ENCODE measurements at regions not wholly inside any gene's neighbourhood (a gene's known extent, or its start where the extent isn't known, plus 50 kb on each side); places are given as distances from the start of the nearest gene placed in this dataset.

DNA sequence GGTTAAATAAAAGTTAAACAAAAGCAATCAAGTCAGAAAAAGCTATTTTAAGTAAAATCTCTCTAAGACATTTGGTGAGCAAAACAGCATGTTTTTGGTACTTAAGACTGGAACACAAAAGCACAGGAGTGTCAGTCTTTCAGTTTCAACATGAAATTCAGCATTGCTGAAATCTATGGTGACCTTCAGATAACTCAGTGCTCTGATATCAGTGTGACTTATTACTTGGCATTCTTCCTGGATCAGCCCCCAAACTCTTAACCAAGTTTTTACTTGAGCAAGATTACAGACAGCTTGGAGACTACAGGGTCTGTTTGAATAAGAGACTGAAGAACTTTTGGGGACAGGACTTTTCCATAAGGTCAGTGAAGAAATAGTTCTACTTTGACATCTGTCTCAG lies 437.2 kb downstream of the RAPGEF2 start:
- H3K27me3 ChIP-seq (ENCODE audit: insufficient read depth, low read length), result no peaks in the 10 kb centered on the region
- TF ChIP-seq ZFX (IDR thresholded peaks at IDR 0.05) (no peak), ZNF274 (IDR thresholded peaks at IDR 0.05; ENCODE audit: low read depth, low read length) (no peak), EZH2phosphoT487 (IDR thresholded peaks at IDR 0.05; ENCODE audit: borderline replicate concordance) (no peak), EGR1 (IDR thresholded peaks at IDR 0.05; ENCODE audit: low read depth) (no peak), TCF7L2 (IDR thresholded peaks at IDR 0.05; ENCODE audit: borderline replicate concordance, extremely low read depth, insufficient read depth, insufficient read length) (no peak), RAD21 (IDR thresholded peaks at IDR 0.05; ENCODE audit: low read depth) (no peak), POLR2AphosphoS5 (IDR thresholded peaks at IDR 0.05; ENCODE audit: low read depth, low read length) (no peak), YY1 (IDR thresholded peaks at IDR 0.05; ENCODE audit: extremely low read depth, insufficient replicate concordance, low read depth, low read length) (no peak), POLR2A (IDR thresholded peaks at IDR 0.05; ENCODE audit: borderline replicate concordance, extremely low read depth, insufficient read depth, insufficient read length) (no peak), SIN3A (IDR thresholded peaks at IDR 0.05; ENCODE audit: low read depth) (no peak), CBX3 (IDR thresholded peaks at IDR 0.05; ENCODE audit: low read depth) (no peak)
- TF ChIP-seq, protein P1, sequence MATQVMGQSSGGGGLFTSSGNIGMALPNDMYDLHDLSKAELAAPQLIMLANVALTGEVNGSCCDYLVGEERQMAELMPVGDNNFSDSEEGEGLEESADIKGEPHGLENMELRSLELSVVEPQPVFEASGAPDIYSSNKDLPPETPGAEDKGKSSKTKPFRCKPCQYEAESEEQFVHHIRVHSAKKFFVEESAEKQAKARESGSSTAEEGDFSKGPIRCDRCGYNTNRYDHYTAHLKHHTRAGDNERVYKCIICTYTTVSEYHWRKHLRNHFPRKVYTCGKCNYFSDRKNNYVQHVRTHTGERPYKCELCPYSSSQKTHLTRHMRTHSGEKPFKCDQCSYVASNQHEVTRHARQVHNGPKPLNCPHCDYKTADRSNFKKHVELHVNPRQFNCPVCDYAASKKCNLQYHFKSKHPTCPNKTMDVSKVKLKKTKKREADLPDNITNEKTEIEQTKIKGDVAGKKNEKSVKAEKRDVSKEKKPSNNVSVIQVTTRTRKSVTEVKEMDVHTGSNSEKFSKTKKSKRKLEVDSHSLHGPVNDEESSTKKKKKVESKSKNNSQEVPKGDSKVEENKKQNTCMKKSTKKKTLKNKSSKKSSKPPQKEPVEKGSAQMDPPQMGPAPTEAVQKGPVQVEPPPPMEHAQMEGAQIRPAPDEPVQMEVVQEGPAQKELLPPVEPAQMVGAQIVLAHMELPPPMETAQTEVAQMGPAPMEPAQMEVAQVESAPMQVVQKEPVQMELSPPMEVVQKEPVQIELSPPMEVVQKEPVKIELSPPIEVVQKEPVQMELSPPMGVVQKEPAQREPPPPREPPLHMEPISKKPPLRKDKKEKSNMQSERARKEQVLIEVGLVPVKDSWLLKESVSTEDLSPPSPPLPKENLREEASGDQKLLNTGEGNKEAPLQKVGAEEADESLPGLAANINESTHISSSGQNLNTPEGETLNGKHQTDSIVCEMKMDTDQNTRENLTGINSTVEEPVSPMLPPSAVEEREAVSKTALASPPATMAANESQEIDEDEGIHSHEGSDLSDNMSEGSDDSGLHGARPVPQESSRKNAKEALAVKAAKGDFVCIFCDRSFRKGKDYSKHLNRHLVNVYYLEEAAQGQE (IDR thresholded peaks at IDR 0.05; ENCODE audit: low read depth), result no peak
- TF ChIP-seq, protein P2, sequence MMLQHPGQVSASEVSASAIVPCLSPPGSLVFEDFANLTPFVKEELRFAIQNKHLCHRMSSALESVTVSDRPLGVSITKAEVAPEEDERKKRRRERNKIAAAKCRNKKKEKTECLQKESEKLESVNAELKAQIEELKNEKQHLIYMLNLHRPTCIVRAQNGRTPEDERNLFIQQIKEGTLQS (IDR thresholded peaks at IDR 0.05), result no peak
- TF ChIP-seq, protein P3, sequence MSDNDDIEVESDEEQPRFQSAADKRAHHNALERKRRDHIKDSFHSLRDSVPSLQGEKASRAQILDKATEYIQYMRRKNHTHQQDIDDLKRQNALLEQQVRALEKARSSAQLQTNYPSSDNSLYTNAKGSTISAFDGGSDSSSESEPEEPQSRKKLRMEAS (IDR thresholded peaks at IDR 0.05), result no peak
- TF ChIP-seq, protein P4, sequence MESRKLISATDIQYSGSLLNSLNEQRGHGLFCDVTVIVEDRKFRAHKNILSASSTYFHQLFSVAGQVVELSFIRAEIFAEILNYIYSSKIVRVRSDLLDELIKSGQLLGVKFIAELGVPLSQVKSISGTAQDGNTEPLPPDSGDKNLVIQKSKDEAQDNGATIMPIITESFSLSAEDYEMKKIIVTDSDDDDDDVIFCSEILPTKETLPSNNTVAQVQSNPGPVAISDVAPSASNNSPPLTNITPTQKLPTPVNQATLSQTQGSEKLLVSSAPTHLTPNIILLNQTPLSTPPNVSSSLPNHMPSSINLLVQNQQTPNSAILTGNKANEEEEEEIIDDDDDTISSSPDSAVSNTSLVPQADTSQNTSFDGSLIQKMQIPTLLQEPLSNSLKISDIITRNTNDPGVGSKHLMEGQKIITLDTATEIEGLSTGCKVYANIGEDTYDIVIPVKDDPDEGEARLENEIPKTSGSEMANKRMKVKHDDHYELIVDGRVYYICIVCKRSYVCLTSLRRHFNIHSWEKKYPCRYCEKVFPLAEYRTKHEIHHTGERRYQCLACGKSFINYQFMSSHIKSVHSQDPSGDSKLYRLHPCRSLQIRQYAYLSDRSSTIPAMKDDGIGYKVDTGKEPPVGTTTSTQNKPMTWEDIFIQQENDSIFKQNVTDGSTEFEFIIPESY (IDR thresholded peaks at IDR 0.05; ENCODE audit: extremely low read depth, insufficient replicate concordance, low read length), result no peak
- no peak for DNase-seq (ENCODE audit: low read depth, low spot score)
- no TSS peak for BruUV-seq (replicated peaks)
- H3K36me3 ChIP-seq (ENCODE audit: control insufficient read depth in 1 of 2, insufficient read depth in 2 of 2, low read length in 2 of 2), result no peaks in the 10 kb centered on the region
- H3K4me1 ChIP-seq (ENCODE audit: control insufficient read depth in 1 of 2, insufficient read depth in 2 of 2, low read length in 2 of 2), result no peaks in the 10 kb centered on the region
- H2AFZ ChIP-seq (ENCODE audit: low read depth, low read length, poor library complexity, severe bottlenecking), result no peak overlapping the region
- no peaks in the 10 kb centered on the region for H4K20me1 ChIP-seq (ENCODE audit: insufficient read depth)
- H3K9me2 ChIP-seq (ENCODE audit: insufficient read depth), result no peaks in the 10 kb centered on the region
- POLR2A ChIA-PET, result no interaction called here
- H3K9ac ChIP-seq (ENCODE audit: low read length), result no peak overlapping the region
- no peak for ATAC-seq
- no peak overlapping the region for H3K27ac ChIP-seq (ENCODE audit: low read depth, low read length)
- H3K4me2 ChIP-seq (ENCODE audit: low read length), result no peak overlapping the region
- no peak overlapping the region for H3K4me3 ChIP-seq (replicated peaks in 1 of 2; ENCODE audit: low read depth in 1 of 2, low read length in 2 of 2)
- intact Hi-C loops (cut with micrococcal nuclease), result no loop called here
- no peaks in the 10 kb centered on the region for H3K9me3 ChIP-seq (ENCODE audit: control insufficient read depth in 1 of 2, insufficient read depth in 1 of 2, low read depth in 1 of 2, low read length in 2 of 2)
- CTCF ChIA-PET, result no interaction called here
- H3K79me2 ChIP-seq (ENCODE audit: insufficient read depth, low read length), result no peaks in the 10 kb centered on the region
- RAD21 ChIA-PET (ENCODE audit: low non-redundant PET in 1 of 2, low total read pairs in 2 of 2, uncharacterized antibody in 2 of 2, unreplicated experiment in 2 of 2), result no interaction called here

Data from HCT116 (cell line).